HCT116 (cell line): ENCODE measurements at regions not wholly inside any gene's neighbourhood (a gene's known extent, or its start where the extent isn't known, plus 50 kb on each side); places are given as distances from the start of the nearest gene placed in this dataset.

Source experiments
- ATAC-seq: fragments of 200-7000 bp; cut with Tn5 transposase; 2 replicates; pipeline ENCODE4 v1.9.1; 2020; ENCODE audit warnings: mild to moderate bottlenecking, moderate library complexity
- BruUV-seq: library from RNA; stranded (reverse); fragments of 400-500 nt; replicated peaks from 2 replicates; lab custom pipeline; 2021; lab: Mats Ljungman, UMichigan
- CTCF ChIA-PET: fragments of 300-600 bp; sonication (Branson Sonifier 250); formaldehyde crosslinking; loops from one replicate; lab custom pipeline; 2021; ENCODE audit warnings: antibody characterized with exemption; lab: Charles Lee
- POLR2A ChIA-PET: fragments of 300-600, 350-600 bp; sonication (Branson Sonifier 250); formaldehyde crosslinking; loops from one replicate; lab custom pipeline; 2021; ENCODE audit warnings: antibody characterized with exemption; lab: Charles Lee
- RAD21 ChIA-PET, 2 experiments: fragments of 300-600 bp; sonication (Branson Sonifier 250); formaldehyde crosslinking; loops; one replicate each; lab custom pipeline; 2023; ENCODE audit warnings: low total read pairs in 2 of 2; ENCODE audit not compliant: uncharacterized antibody in 2 of 2, unreplicated experiment in 2 of 2, low non-redundant PET in 1 of 2; lab: Charles Lee
- DNase-seq: peaks from one replicate; pipeline ENCODE4 v3.0.0-alpha.2; 2010; ENCODE audit warnings: low read depth, low spot score
- H2AFZ ChIP-seq: fragments of 200-600 bp; shearing (Covaris generic), sonication (generic); 2 replicates; pipeline ENCODE4 v1.6.1; 2017; ENCODE audit warnings: low read depth, mixed run types, mixed read lengths, antibody characterized with exemption, low read length; ENCODE audit not compliant: poor library complexity, severe bottlenecking
- H3K27ac ChIP-seq: 2 replicates; pipeline ENCODE4 v1.5.1; 2012; ENCODE audit warnings: low read depth, low read length
- H3K27me3 ChIP-seq: fragments of 200-600 bp; sonication (generic); 2 replicates; pipeline ENCODE4 v1.6.1; 2016; ENCODE audit warnings: mixed run types, low read length, mixed read lengths; ENCODE audit not compliant: insufficient read depth
- H3K36me3 ChIP-seq, 2 experiments: fragments of 200-500 bp in 1 of 2; fragments of 200-600 bp in 1 of 2; sonication (Bioruptor generic) in 1 of 2; sonication (generic) in 1 of 2; 2 replicates each; pipeline versions ENCODE4 v1.5.1 to v1.6.1; 2014 to 2016; ENCODE audit warnings: low read length in 2 of 2, inconsistent platforms in 1 of 2, mixed read lengths in 1 of 2, mixed run types in 1 of 2; ENCODE audit not compliant: insufficient read depth in 2 of 2, control insufficient read depth in 1 of 2
- H3K4me1 ChIP-seq, 2 experiments: fragments of 200-600 bp in 1 of 2; sonication (generic) in 1 of 2; 2 replicates each; pipeline versions ENCODE4 v1.5.1 to v1.6.1; 2012 to 2017; ENCODE audit warnings: low read length in 2 of 2, inconsistent platforms in 1 of 2, mild to moderate bottlenecking in 1 of 2, mixed read lengths in 1 of 2, mixed run types in 1 of 2, moderate library complexity in 1 of 2; ENCODE audit not compliant: insufficient read depth in 2 of 2, control insufficient read depth in 1 of 2
- H3K4me2 ChIP-seq: fragments of 200-600 bp; sonication (generic); 2 replicates; pipeline ENCODE4 v1.6.1; 2017; ENCODE audit warnings: mixed run types, low read length, mixed read lengths
- H3K4me3 ChIP-seq, 2 experiments: fragments of 200-600 bp in 1 of 2; sonication (generic) in 1 of 2; replicated peaks in 1 of 2; 2 replicates each; pipeline ENCODE4 v1.5.1; 2011 to 2016; ENCODE audit warnings: low read length in 2 of 2, control low read depth in 1 of 2, low read depth in 1 of 2, mild to moderate bottlenecking in 1 of 2, mixed read lengths in 1 of 2, mixed run types in 1 of 2
- H3K79me2 ChIP-seq: fragments of 200-600 bp; sonication (generic); 2 replicates; pipeline ENCODE4 v1.6.1; 2017; ENCODE audit warnings: mild to moderate bottlenecking, mixed run types, low read length, moderate library complexity, mixed read lengths; ENCODE audit not compliant: insufficient read depth
- H3K9ac ChIP-seq: fragments of 200-600 bp; sonication (generic); 2 replicates; pipeline ENCODE4 v1.6.1; 2016; ENCODE audit warnings: low read length, mixed read lengths
- H3K9me2 ChIP-seq: fragments of 200-600 bp; sonication (generic), shearing (Covaris generic); 2 replicates; pipeline ENCODE4 v1.6.1; 2017; ENCODE audit warnings: mixed run types, mild to moderate bottlenecking, moderate library complexity; ENCODE audit not compliant: insufficient read depth
- H3K9me3 ChIP-seq, 2 experiments: fragments of 200-500 bp in 1 of 2; fragments of 200-600 bp in 1 of 2; sonication (Bioruptor generic) in 1 of 2; sonication (generic) in 1 of 2; 2 replicates each; pipeline ENCODE4 v1.6.1; 2014 to 2017; ENCODE audit warnings: low read length in 2 of 2, mixed read lengths in 2 of 2, inconsistent platforms in 1 of 2, low read depth in 1 of 2, mild to moderate bottlenecking in 1 of 2, mixed run types in 1 of 2, moderate library complexity in 1 of 2; ENCODE audit not compliant: control insufficient read depth in 1 of 2, insufficient read depth in 1 of 2
- H4K20me1 ChIP-seq: fragments of 200-600 bp; sonication (generic), shearing (Covaris generic); 2 replicates; pipeline ENCODE4 v1.6.1; 2017; ENCODE audit warnings: mixed run types, mild to moderate bottlenecking, moderate library complexity; ENCODE audit not compliant: insufficient read depth
- CBX3 ChIP-seq: IDR thresholded peaks from 2 replicates; pipeline ENCODE4 v1.6.1; 2012; ENCODE audit warnings: low read depth
- CEBPB ChIP-seq: IDR thresholded peaks from 2 replicates; pipeline ENCODE4 v1.6.1; 2012; ENCODE audit warnings: low read depth
- CTCF ChIP-seq, 3 experiments: fragments of 200-600 bp in 1 of 3; sonication (generic) in 1 of 3; IDR thresholded peaks in 2 of 3; conservative IDR thresholded peaks in 1 of 3; 2 replicates each; pipeline ENCODE4 v1.5.1; 2012 to 2017; ENCODE audit warnings: low read depth in 2 of 3, low read length in 2 of 3, antibody characterized with exemption in 1 of 3, borderline replicate concordance in 1 of 3, control low read depth in 1 of 3, mild to moderate bottlenecking in 1 of 3, mixed read lengths in 1 of 3, mixed run types in 1 of 3, moderate library complexity in 1 of 3; ENCODE audit not compliant: insufficient read depth in 1 of 3
- EZH2 ChIP-seq: fragments of 200-600 bp; sonication (generic); IDR thresholded peaks from 2 replicates; pipeline ENCODE4 v1.6.1; 2017; ENCODE audit warnings: antibody characterized with exemption, mixed run types
- POLR2AphosphoS5 ChIP-seq: IDR thresholded peaks from 2 replicates; pipeline ENCODE4 v1.6.1; 2011; ENCODE audit warnings: mild to moderate bottlenecking, low read depth, low read length, moderate library complexity
- RAD21 ChIP-seq: IDR thresholded peaks from 2 replicates; pipeline ENCODE4 v1.6.1; 2012; ENCODE audit warnings: low read depth, mild to moderate bottlenecking
- TCF7L2 ChIP-seq: IDR thresholded peaks from 2 replicates; pipeline ENCODE4 v1.7.0; 2011; ENCODE audit warnings: borderline replicate concordance, inconsistent platforms; ENCODE audit not compliant: insufficient read depth, insufficient read length; ENCODE audit errors: extremely low read depth
- ZFX ChIP-seq: fragments of 450-650 bp; IDR thresholded peaks from 2 replicates; pipeline ENCODE4 v1.6.1; 2017
- ZNF274 ChIP-seq: fragments of 200-500 bp; sonication (Bioruptor generic); IDR thresholded peaks from 2 replicates; pipeline ENCODE4 v1.6.1; 2014; ENCODE audit warnings: mild to moderate bottlenecking, low read depth, low read length, inconsistent platforms
- intact Hi-C: fragments of 100-400 bp; cut with micrococcal nuclease; formaldehyde crosslinking; loops from 2 replicates; pipeline ENCODE4 v1.10.0; 2022
- TF ChIP-seq, protein P1 (sequence below): IDR thresholded peaks from 2 replicates; pipeline ENCODE4 v1.6.1; 2011; ENCODE audit warnings: mild to moderate bottlenecking, low read length, moderate library complexity; ENCODE audit not compliant: insufficient replicate concordance; ENCODE audit errors: extremely low read depth

DNA sequence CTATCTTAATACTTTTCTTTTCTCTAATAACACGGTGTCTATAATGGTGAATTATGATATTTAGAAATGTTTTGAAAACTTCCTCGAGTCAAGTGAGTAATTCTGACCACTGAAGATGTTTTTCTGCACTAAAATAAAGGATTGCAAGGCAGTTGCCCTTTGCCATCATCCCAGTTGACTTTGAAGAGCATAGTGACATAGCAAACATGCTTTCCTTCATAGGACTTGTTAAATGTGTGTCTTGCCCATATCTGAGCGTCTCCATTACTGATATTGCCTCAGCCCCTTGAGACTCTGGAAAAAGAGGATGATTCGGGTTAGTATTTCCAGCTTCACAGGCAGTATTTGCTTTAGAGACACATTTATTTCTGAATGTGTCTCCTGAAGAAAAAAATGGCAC lies 125.2 kb upstream of the MCHR2 start:
- Histone ChIP-seq H3K9me3 (no peaks in the 10 kb centered on the region), H3K9me2 (no peaks in the 10 kb centered on the region), H3K4me2 (no peak overlapping the region), H4K20me1 (no peaks in the 10 kb centered on the region), H3K27ac (no peak overlapping the region), H3K4me3 (no peak overlapping the region), H3K27me3 (no peaks in the 10 kb centered on the region), H2AFZ (no peak overlapping the region), H3K4me1 (no peaks in the 10 kb centered on the region), H3K36me3 (no peaks in the 10 kb centered on the region)
- ATAC-seq: no peak
- POLR2A ChIA-PET: no interaction called here
- no peak for DNase-seq
- TF ChIP-seq ZNF274: no peak
- TF ChIP-seq RAD21: no peak
- TF ChIP-seq CEBPB: no peak
- TF ChIP-seq ZFX: no peak
- no peak for TF ChIP-seq EZH2
- no peak for TF ChIP-seq CTCF (IDR thresholded peaks at IDR 0.05 in 2 of 3, conservative IDR thresholded peaks at IDR 0.05 in 1 of 3; ENCODE audit: borderline replicate concordance in 1 of 3, insufficient read depth in 1 of 3, low read depth in 2 of 3, low read length in 2 of 3)
- TF ChIP-seq, protein P1, sequence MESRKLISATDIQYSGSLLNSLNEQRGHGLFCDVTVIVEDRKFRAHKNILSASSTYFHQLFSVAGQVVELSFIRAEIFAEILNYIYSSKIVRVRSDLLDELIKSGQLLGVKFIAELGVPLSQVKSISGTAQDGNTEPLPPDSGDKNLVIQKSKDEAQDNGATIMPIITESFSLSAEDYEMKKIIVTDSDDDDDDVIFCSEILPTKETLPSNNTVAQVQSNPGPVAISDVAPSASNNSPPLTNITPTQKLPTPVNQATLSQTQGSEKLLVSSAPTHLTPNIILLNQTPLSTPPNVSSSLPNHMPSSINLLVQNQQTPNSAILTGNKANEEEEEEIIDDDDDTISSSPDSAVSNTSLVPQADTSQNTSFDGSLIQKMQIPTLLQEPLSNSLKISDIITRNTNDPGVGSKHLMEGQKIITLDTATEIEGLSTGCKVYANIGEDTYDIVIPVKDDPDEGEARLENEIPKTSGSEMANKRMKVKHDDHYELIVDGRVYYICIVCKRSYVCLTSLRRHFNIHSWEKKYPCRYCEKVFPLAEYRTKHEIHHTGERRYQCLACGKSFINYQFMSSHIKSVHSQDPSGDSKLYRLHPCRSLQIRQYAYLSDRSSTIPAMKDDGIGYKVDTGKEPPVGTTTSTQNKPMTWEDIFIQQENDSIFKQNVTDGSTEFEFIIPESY: no peak
- no peak for TF ChIP-seq CBX3
- TF ChIP-seq TCF7L2: no peak
- no peak for TF ChIP-seq POLR2AphosphoS5
- TF ChIP-seq, all 23 proteins: peak for 0
- no TSS peak for BruUV-seq
- CTCF ChIA-PET: no interaction called here
- RAD21 ChIA-PET: no interaction called here
- intact Hi-C loops: no loop called here
- no peak overlapping the region for H3K9ac ChIP-seq
- H3K79me2 ChIP-seq: no peaks in the 10 kb centered on the region
